IMR-90 (cell line): ENCODE measurements at regions not wholly inside any gene's neighbourhood (a gene's known extent, or its start where the extent isn't known, plus 50 kb on each side); places are given as distances from the start of the nearest gene placed in this dataset.

Source experiments
- ATAC-seq: fragments of 200-7000 bp; cut with Tn5 transposase; 2 replicates; pipeline ENCODE4 v1.9.1; 2020; ENCODE audit warnings: low read depth, mild to moderate bottlenecking, moderate library complexity
- BruUV-seq: library from RNA; stranded (reverse); fragments of 400-500 nt; replicated peaks from 2 replicates; lab custom pipeline; 2021; lab: Mats Ljungman, UMichigan
- CTCF ChIA-PET: fragments of 300-600 bp; formaldehyde crosslinking; extraction: SDS; loops from one replicate; lab custom pipeline; 2021; ENCODE audit warnings: antibody characterized with exemption; lab: Yijun Ruan, JAX
- POLR2A ChIA-PET: fragments of 300-600 bp; sonication (Branson Sonifier 250); formaldehyde crosslinking; loops from one replicate; lab custom pipeline; 2022; ENCODE audit warnings: antibody characterized with exemption; ENCODE audit not compliant: unreplicated experiment; lab: Charles Lee
- DNase-seq: peaks from one replicate; pipeline ENCODE4 v3.0.0; 2013
- H2AFZ ChIP-seq: replicated peaks from 2 replicates; pipeline ENCODE3; 2013; ENCODE audit warnings: low read length, mild to moderate bottlenecking; ENCODE audit not compliant: poor library complexity
- H2AK5ac ChIP-seq: 2 replicates; pipeline ENCODE4 v1.6.1; 2013; ENCODE audit warnings: low read depth, low read length, inconsistent platforms
- H2AK9ac ChIP-seq: replicated peaks from 2 replicates; pipeline ENCODE3; 2013; ENCODE audit warnings: mild to moderate bottlenecking, low read depth, low read length, moderate library complexity; ENCODE audit not compliant: poor library complexity
- H2BK120ac ChIP-seq: 2 replicates; pipeline ENCODE4 v1.6.1; 2013; ENCODE audit warnings: low read depth, low read length, inconsistent platforms
- H2BK15ac ChIP-seq: 3 replicates; pipeline ENCODE4 v1.6.1; 2013; ENCODE audit warnings: low read depth, low read length, inconsistent platforms
- H2BK20ac ChIP-seq: 2 replicates; pipeline ENCODE4 v1.6.1; 2013; ENCODE audit warnings: low read depth, mild to moderate bottlenecking, inconsistent platforms, low read length, moderate library complexity
- H2BK5ac ChIP-seq: 2 replicates; pipeline ENCODE4 v1.6.1; 2013; ENCODE audit warnings: mild to moderate bottlenecking, low read depth, low read length, inconsistent platforms; ENCODE audit not compliant: poor library complexity, severe bottlenecking
- H3K14ac ChIP-seq: replicated peaks from 2 replicates; pipeline ENCODE4 v1.6.1; 2013; ENCODE audit warnings: low read depth, low read length, inconsistent platforms
- H3K18ac ChIP-seq: 2 replicates; pipeline ENCODE4 v1.6.1; 2013; ENCODE audit warnings: low read depth, low read length, control low read depth
- H3K23ac ChIP-seq: 2 replicates; pipeline ENCODE4 v1.6.1; 2013; ENCODE audit warnings: low read depth, low read length, inconsistent platforms
- H3K27ac ChIP-seq: 2 replicates; pipeline ENCODE4 v1.5.1; 2013; ENCODE audit warnings: mild to moderate bottlenecking, control low read depth, low read length; ENCODE audit not compliant: insufficient read depth
- H3K27me3 ChIP-seq: 2 replicates; pipeline ENCODE4 v1.6.1; 2013; ENCODE audit warnings: low read length; ENCODE audit not compliant: control insufficient read depth, insufficient read depth
- H3K36me3 ChIP-seq: 2 replicates; pipeline ENCODE4 v1.6.1; 2013; ENCODE audit warnings: low read length, mixed read lengths; ENCODE audit not compliant: control insufficient read depth, insufficient read depth
- H3K4ac ChIP-seq: 2 replicates; pipeline ENCODE4 v1.6.1; 2013; ENCODE audit warnings: low read depth, low read length, inconsistent platforms
- H3K4me1 ChIP-seq: 2 replicates; pipeline ENCODE4 v1.6.1; 2013; ENCODE audit warnings: low read length, mixed read lengths; ENCODE audit not compliant: control insufficient read depth, insufficient read depth
- H3K4me2 ChIP-seq: 2 replicates; pipeline ENCODE4 v1.6.1; 2013; ENCODE audit warnings: low read depth, mild to moderate bottlenecking, control low read depth, low read length, moderate library complexity
- H3K4me3 ChIP-seq: 2 replicates; pipeline ENCODE4 v1.5.1; 2013; ENCODE audit warnings: low read depth, mild to moderate bottlenecking, control low read depth, low read length, moderate library complexity; ENCODE audit not compliant: insufficient read depth
- H3K56ac ChIP-seq: 2 replicates; pipeline ENCODE4 v1.6.1; 2013; ENCODE audit warnings: low read length, inconsistent platforms; ENCODE audit not compliant: insufficient read depth; ENCODE audit errors: extremely low read depth
- H3K79me1 ChIP-seq, 2 experiments: 2 replicates each; pipeline ENCODE4 v1.6.1; 2013; ENCODE audit warnings: low read length in 2 of 2, inconsistent platforms in 1 of 2, low read depth in 1 of 2
- H3K9ac ChIP-seq: 2 replicates; pipeline ENCODE4 v1.6.1; 2013; ENCODE audit warnings: low read depth, low read length, control low read depth
- H3K9me1 ChIP-seq: 2 replicates; pipeline ENCODE4 v1.6.1; 2013; ENCODE audit warnings: low read length, inconsistent platforms; ENCODE audit not compliant: insufficient read depth
- H3K9me3 ChIP-seq: 2 replicates; pipeline ENCODE4 v1.6.1; 2013; ENCODE audit warnings: low read length; ENCODE audit not compliant: control insufficient read depth, insufficient read depth
- H4K20me1 ChIP-seq: 2 replicates; pipeline ENCODE4 v1.6.1; 2013; ENCODE audit warnings: low read length, inconsistent platforms; ENCODE audit not compliant: insufficient read depth
- H4K5ac ChIP-seq: 2 replicates; pipeline ENCODE4 v1.6.1; 2013; ENCODE audit warnings: mild to moderate bottlenecking, low read depth, low read length, control low read depth
- H4K8ac ChIP-seq, 2 experiments: 2 replicates each; pipeline ENCODE4 v1.6.1; 2013; ENCODE audit warnings: low read depth in 2 of 2, low read length in 2 of 2, control low read depth in 1 of 2, inconsistent platforms in 1 of 2
- H4K91ac ChIP-seq: 2 replicates; pipeline ENCODE4 v1.6.1; 2013; ENCODE audit warnings: low read depth, low read length, inconsistent platforms; ENCODE audit not compliant: insufficient read depth
- BHLHE40 ChIP-seq: fragments of 150-350 bp; IDR thresholded peaks from 2 replicates; pipeline ENCODE4 v1.6.1; 2016; ENCODE audit warnings: mild to moderate bottlenecking, low read depth, low read length
- CEBPB ChIP-seq: IDR thresholded peaks from 2 replicates; pipeline ENCODE4 v1.6.1; 2012; ENCODE audit warnings: low read depth, low read length, improper control_type of control experiment
- CHD1 ChIP-seq: IDR thresholded peaks from 2 replicates; pipeline ENCODE4 v1.6.1; 2012; ENCODE audit warnings: low read depth, low read length, improper control_type of control experiment
- CTCF ChIP-seq: conservative IDR thresholded peaks from 2 replicates; pipeline ENCODE4 v1.5.1; 2012; ENCODE audit warnings: mild to moderate bottlenecking, low read depth, low read length, improper control_type of control experiment
- ELK1 ChIP-seq: fragments of 150-350 bp; IDR thresholded peaks from 2 replicates; pipeline ENCODE4 v1.6.1; 2016; ENCODE audit warnings: low read depth, mild to moderate bottlenecking, low read length, moderate library complexity, borderline replicate concordance
- FOS ChIP-seq: fragments of 150-350 bp; IDR thresholded peaks from 2 replicates; pipeline ENCODE4 v1.6.1; 2016; ENCODE audit warnings: low read depth, low read length
- MAFK ChIP-seq: IDR thresholded peaks from 2 replicates; pipeline ENCODE4 v1.6.1; 2012; ENCODE audit warnings: low read depth, low read length, improper control_type of control experiment
- MAZ ChIP-seq: IDR thresholded peaks from 2 replicates; pipeline ENCODE4 v1.6.1; 2012; ENCODE audit warnings: low read depth, mild to moderate bottlenecking, low read length, improper control_type of control experiment, moderate library complexity, borderline replicate concordance
- MXI1 ChIP-seq: IDR thresholded peaks from 2 replicates; pipeline ENCODE4 v1.6.1; 2012; ENCODE audit warnings: low read depth, mild to moderate bottlenecking, low read length, moderate library complexity, borderline replicate concordance
- NFE2L2 ChIP-seq: fragments of 150-350 bp; IDR thresholded peaks from 2 replicates; pipeline ENCODE4 v1.6.1; 2016; ENCODE audit warnings: low read depth, mild to moderate bottlenecking, low read length
- POLR2A ChIP-seq: IDR thresholded peaks from 2 replicates; pipeline ENCODE4 v1.6.1; 2012; ENCODE audit warnings: mild to moderate bottlenecking, low read depth, low read length
- RAD21 ChIP-seq: IDR thresholded peaks from 2 replicates; pipeline ENCODE4 v1.6.1; 2012; ENCODE audit warnings: low read length, improper control_type of control experiment
- RCOR1 ChIP-seq: IDR thresholded peaks from 2 replicates; pipeline ENCODE4 v1.6.1; 2012; ENCODE audit warnings: mild to moderate bottlenecking, low read length, improper control_type of control experiment; ENCODE audit not compliant: insufficient replicate concordance
- RFX5 ChIP-seq: IDR thresholded peaks from 2 replicates; pipeline ENCODE4 v1.8.0; 2012; ENCODE audit warnings: low read depth, mild to moderate bottlenecking, low read length, moderate library complexity
- SMC3 ChIP-seq: fragments of 150-350 bp; IDR thresholded peaks from 2 replicates; pipeline ENCODE4 v1.6.1; 2016; ENCODE audit warnings: low read depth, mild to moderate bottlenecking, antibody characterized with exemption, low read length, moderate library complexity
- USF2 ChIP-seq: fragments of 150-350 bp; IDR thresholded peaks from 2 replicates; pipeline ENCODE4 v1.6.1; 2017; ENCODE audit warnings: mild to moderate bottlenecking, antibody characterized with exemption, low read length, low read depth
- whole genome bisulfite sequencing, 2 experiments: methylation state at CpG; one replicate each; pipeline versions ENCODE4 v1.1.5 to v1.1.7; 2013; ENCODE audit warnings: missing lambda C conversion rate in 2 of 2; ENCODE audit not compliant: insufficient read length in 1 of 2; ENCODE audit errors: extremely low coverage in 2 of 2; 5-methylcytosine and 5-hydroxymethylcytosine counted together
- dilution Hi-C: fragments of 300-500 bp; cut with HindIII; formaldehyde crosslinking; loops from one replicate; pipeline ENCODE4 v1.14.3; 2018; ENCODE audit warnings: low sequenced_read_pairs; ENCODE audit not compliant: unreplicated experiment
- in situ Hi-C: fragments of 300-500 bp; cut with MboI; formaldehyde crosslinking; loops from 3 replicates; pipeline ENCODE4 v1.14.3; 2019; ENCODE audit warnings: low sequenced_read_pairs, inconsistent platforms, mixed read lengths
- intact Hi-C: fragments of 100-400 bp; cut with micrococcal nuclease; formaldehyde crosslinking; loops from 2 replicates; pipeline ENCODE4 v1.10.0; 2022

GRCh38 chrX:63985906-63986305, 200.9 kb upstream of the ARHGEF9 start:
- H3K9me3 ChIP-seq, result peaks cover 9% of the 10 kb centered on the region; the same call in 1 of the 2 replicates
- in situ Hi-C loops (no loop called here), dilution Hi-C loops (no loop called here), intact Hi-C loops (no loop called here)
- H2BK5ac ChIP-seq, result no peak overlapping the region
- H3K4me2 ChIP-seq, result no peak overlapping the region
- no peak overlapping the region for H2AK5ac ChIP-seq
- H3K27me3 ChIP-seq, result no peaks in the 10 kb centered on the region
- no peaks in the 10 kb centered on the region for H3K9me1 ChIP-seq
- no peak overlapping the region for H4K5ac ChIP-seq
- no peak overlapping the region for H3K27ac ChIP-seq
- ATAC-seq (no peak), DNase-seq (no peak)
- POLR2A ChIA-PET, result no interaction called here
- H3K14ac ChIP-seq, result no peak overlapping the region
- CTCF ChIA-PET, result no interaction called here
- H4K8ac ChIP-seq, result no peak overlapping the region
- no peak overlapping the region for H2AK9ac ChIP-seq
- H2AFZ ChIP-seq, result no peak overlapping the region
- H3K36me3 ChIP-seq, result no peaks in the 10 kb centered on the region
- no peak overlapping the region for H3K56ac ChIP-seq
- H4K20me1 ChIP-seq, result no peaks in the 10 kb centered on the region
- no peak overlapping the region for H2BK15ac ChIP-seq
- H3K4ac ChIP-seq, result no peak overlapping the region
- no peak overlapping the region for H3K23ac ChIP-seq
- H3K79me1 ChIP-seq, result no peaks in the 10 kb centered on the region
- H2BK20ac ChIP-seq, result no peak overlapping the region
- no peak overlapping the region for H3K9ac ChIP-seq
- WGBS, 2 experiments, result 60% methylated on average over 3 of the region's 7 CpGs; no CpG with 5 or more reads in 1 of the 2 experiments
- H2BK120ac ChIP-seq, result no peak overlapping the region
- H3K18ac ChIP-seq, result no peak overlapping the region
- TF ChIP-seq RFX5 (no peak), MXI1 (no peak), MAFK (no peak), CTCF (no peak), RCOR1 (no peak), CEBPB (no peak), NFE2L2 (no peak), RAD21 (no peak), MAZ (no peak), FOS (no peak), BHLHE40 (no peak), POLR2A (no peak), SMC3 (no peak), CHD1 (no peak), USF2 (no peak), ELK1 (no peak)
- H3K4me3 ChIP-seq, result no peak overlapping the region
- H3K4me1 ChIP-seq, result no peaks in the 10 kb centered on the region
- H4K91ac ChIP-seq, result no peak overlapping the region
- BruUV-seq, result no TSS peak
